ENCODE measurements at regions not wholly inside any gene's neighbourhood (a gene's known extent, or its start where the extent isn't known, plus 50 kb on each side); places are given as distances from the start of the nearest gene placed in this dataset.

DNA sequence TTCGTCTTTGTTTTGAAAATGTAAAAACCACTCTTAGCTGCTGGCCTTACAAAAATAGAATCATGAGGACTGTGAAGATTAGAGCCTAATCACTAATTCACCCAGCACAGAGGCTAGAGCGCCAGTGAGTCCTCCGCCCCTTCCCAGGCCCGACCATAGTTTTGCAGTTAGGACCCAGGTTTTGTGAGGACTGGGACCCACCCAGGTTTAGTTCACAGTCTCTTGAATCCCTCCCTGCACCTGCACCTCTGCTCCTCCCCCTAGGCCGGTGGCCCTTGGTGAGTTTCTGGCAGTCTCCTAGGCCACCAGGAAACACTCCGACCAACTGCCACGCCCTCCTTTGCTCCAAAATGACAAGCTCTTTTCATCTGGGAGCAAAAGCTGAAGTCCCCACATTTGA is 136.0 kb upstream of the CCDC54 start:
- H3K4me3 ChIP-seq (ENCODE audit: low read depth in 1 of 2, low read length in 2 of 2), result peak overlapping the region; percentile 63 to 76
- no peaks in the 10 kb centered on the region for H3K36me3 ChIP-seq (ENCODE audit: control insufficient read depth in 2 of 2, insufficient read depth in 2 of 2, low read length in 1 of 2)
- no peaks in the 10 kb centered on the region for H3K27me3 ChIP-seq (ENCODE audit: control insufficient read depth in 1 of 2, insufficient read depth in 2 of 2, low read length in 2 of 2)
- peak overlapping the region; percentile 11 to 13 for H3K27ac ChIP-seq (ENCODE audit: low read depth in 2 of 2, low read length in 1 of 2)
- WGBS, 2 donors, result 7 to 11% methylated on average over 7 of the region's 7 CpGs
- H3K4me1 ChIP-seq (ENCODE audit: control insufficient read depth in 2 of 2, insufficient read depth in 2 of 2, low read length in 1 of 2), result no peaks in the 10 kb centered on the region
- H3K9me3 ChIP-seq (ENCODE audit: control insufficient read depth in 2 of 2, insufficient read depth in 1 of 2, low read depth in 1 of 2, low read length in 1 of 2), result no peaks in the 10 kb centered on the region

GRCh38 chr3:107242579-107242978 is 134.7 kb upstream of the CCDC54 start:
- 78 to 79% methylated on average over 8 of the region's 8 CpGs for WGBS, 2 donors
- Histone ChIP-seq H3K4me1 (ENCODE audit: control insufficient read depth in 2 of 2, insufficient read depth in 2 of 2, low read length in 1 of 2) (no peaks in the 10 kb centered on the region), H3K9me3 (ENCODE audit: control insufficient read depth in 2 of 2, insufficient read depth in 1 of 2, low read depth in 1 of 2, low read length in 1 of 2) (no peaks in the 10 kb centered on the region), H3K27me3 (ENCODE audit: control insufficient read depth in 1 of 2, insufficient read depth in 2 of 2, low read length in 2 of 2) (no peaks in the 10 kb centered on the region), H3K27ac (ENCODE audit: low read depth in 2 of 2, low read length in 1 of 2) (no peak overlapping the region), H3K36me3 (ENCODE audit: control insufficient read depth in 2 of 2, insufficient read depth in 2 of 2, low read length in 1 of 2) (no peaks in the 10 kb centered on the region), H3K4me3 (ENCODE audit: low read depth in 1 of 2, low read length in 2 of 2) (peak overlapping the region in 1 of 2 donors; percentile 11)

- WGBS, 2 donors, result 98 to 99% methylated on average over 2 of the region's 2 CpGs
These were observed 130.1 kb upstream of the CCDC54 start for GRCh38 chr3:107247116-107247515.

DNA sequence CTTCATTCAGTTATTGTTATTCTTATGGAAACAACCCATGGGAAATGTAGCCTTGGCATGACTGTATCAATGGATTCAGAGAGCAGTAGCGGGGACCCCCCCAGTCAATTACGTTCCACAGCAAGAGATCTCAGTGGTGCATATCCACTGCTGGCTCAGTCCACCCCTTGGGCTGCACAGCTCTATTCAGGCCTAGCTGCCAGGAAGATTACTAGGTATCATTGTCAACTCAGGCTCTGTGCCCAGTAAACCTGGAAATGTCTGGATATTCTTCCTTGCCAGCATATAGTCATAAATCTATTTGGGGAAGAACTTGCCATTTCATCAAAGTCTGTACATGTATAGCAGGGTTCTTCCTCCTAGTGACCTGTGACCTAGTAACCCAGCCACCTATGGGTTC is 128.1 kb upstream of the CCDC54 start:
- 67 to 76% methylated on average over 2 of the region's 2 CpGs for WGBS, 2 donors
- Histone ChIP-seq H3K36me3 (ENCODE audit: control insufficient read depth in 2 of 2, insufficient read depth in 2 of 2, low read length in 1 of 2) (peaks cover 0 to 2% of the 10 kb centered on the region in 2 donors), H3K4me3 (ENCODE audit: low read depth in 1 of 2, low read length in 2 of 2) (no peak overlapping the region), H3K9me3 (ENCODE audit: control insufficient read depth in 2 of 2, insufficient read depth in 1 of 2, low read depth in 1 of 2, low read length in 1 of 2) (no peaks in the 10 kb centered on the region), H3K27ac (ENCODE audit: low read depth in 2 of 2, low read length in 1 of 2) (no peak overlapping the region), H3K4me1 (ENCODE audit: control insufficient read depth in 2 of 2, insufficient read depth in 2 of 2, low read length in 1 of 2) (no peaks in the 10 kb centered on the region), H3K27me3 (ENCODE audit: control insufficient read depth in 1 of 2, insufficient read depth in 2 of 2, low read length in 2 of 2) (no peaks in the 10 kb centered on the region)

More at GRCh38 chr3:107247116-107247515, 130.1 kb upstream of the CCDC54 start:
- Histone ChIP-seq H3K36me3 (ENCODE audit: control insufficient read depth in 2 of 2, insufficient read depth in 2 of 2, low read length in 1 of 2) (peaks cover 0 to 2% of the 10 kb centered on the region in 2 donors), H3K27ac (ENCODE audit: low read depth in 2 of 2, low read length in 1 of 2) (no peak overlapping the region), H3K9me3 (ENCODE audit: control insufficient read depth in 2 of 2, insufficient read depth in 1 of 2, low read depth in 1 of 2, low read length in 1 of 2) (no peaks in the 10 kb centered on the region), H3K4me1 (ENCODE audit: control insufficient read depth in 2 of 2, insufficient read depth in 2 of 2, low read length in 1 of 2) (no peaks in the 10 kb centered on the region), H3K27me3 (ENCODE audit: control insufficient read depth in 1 of 2, insufficient read depth in 2 of 2, low read length in 2 of 2) (no peaks in the 10 kb centered on the region), H3K4me3 (ENCODE audit: low read depth in 1 of 2, low read length in 2 of 2) (no peak overlapping the region)

DNA sequence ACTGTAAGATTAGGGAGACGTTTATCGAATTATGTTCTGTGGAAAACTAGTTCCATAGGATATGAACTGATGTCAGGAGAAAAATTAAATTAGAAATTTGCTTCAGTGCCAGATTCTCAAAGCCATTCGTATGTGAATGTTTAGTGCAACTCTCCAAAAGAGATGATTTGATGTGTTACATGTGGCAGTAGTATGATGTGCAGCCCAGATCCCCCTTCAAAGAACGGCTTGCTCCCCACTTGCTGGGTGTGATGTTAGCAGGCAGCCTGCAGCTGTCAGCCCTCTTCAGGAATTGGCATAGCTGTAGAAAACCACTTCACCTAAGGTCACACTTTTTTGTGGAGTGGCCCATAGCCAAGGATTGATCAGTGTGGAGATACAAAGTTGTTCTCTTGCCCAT is 127.0 kb upstream of the CCDC54 start:
- H3K36me3 ChIP-seq (ENCODE audit: control insufficient read depth in 2 of 2, insufficient read depth in 2 of 2, low read length in 1 of 2), result peaks cover 0 to 2% of the 10 kb centered on the region in 2 donors
- no peak overlapping the region for H3K4me3 ChIP-seq (ENCODE audit: low read depth in 1 of 2, low read length in 2 of 2)
- H3K27ac ChIP-seq (ENCODE audit: low read depth in 2 of 2, low read length in 1 of 2), result no peak overlapping the region
- no peaks in the 10 kb centered on the region for H3K27me3 ChIP-seq (ENCODE audit: control insufficient read depth in 1 of 2, insufficient read depth in 2 of 2, low read length in 2 of 2)
- no peaks in the 10 kb centered on the region for H3K4me1 ChIP-seq (ENCODE audit: control insufficient read depth in 2 of 2, insufficient read depth in 2 of 2, low read length in 1 of 2)
- WGBS, 2 donors, result 82 to 85% methylated on average over 4 of the region's 4 CpGs
- no peaks in the 10 kb centered on the region for H3K9me3 ChIP-seq (ENCODE audit: control insufficient read depth in 2 of 2, insufficient read depth in 1 of 2, low read depth in 1 of 2, low read length in 1 of 2)

- Histone ChIP-seq H3K4me3 (ENCODE audit: low read depth in 1 of 2, low read length in 2 of 2) (no peak overlapping the region), H3K27ac (ENCODE audit: low read depth in 2 of 2, low read length in 1 of 2) (no peak overlapping the region), H3K4me1 (ENCODE audit: control insufficient read depth in 2 of 2, insufficient read depth in 2 of 2, low read length in 1 of 2) (no peaks in the 10 kb centered on the region), H3K27me3 (ENCODE audit: control insufficient read depth in 1 of 2, insufficient read depth in 2 of 2, low read length in 2 of 2) (no peaks in the 10 kb centered on the region), H3K36me3 (ENCODE audit: control insufficient read depth in 2 of 2, insufficient read depth in 2 of 2, low read length in 1 of 2) (peaks cover 0 to 2% of the 10 kb centered on the region in 2 donors), H3K9me3 (ENCODE audit: control insufficient read depth in 2 of 2, insufficient read depth in 1 of 2, low read depth in 1 of 2, low read length in 1 of 2) (no peaks in the 10 kb centered on the region)
- WGBS, 2 donors, result 94 to 96% methylated on average over 5 of the region's 5 CpGs
These were observed 125.4 kb upstream of the CCDC54 start for GRCh38 chr3:107251819-107252218.

- H3K36me3 ChIP-seq (ENCODE audit: control insufficient read depth in 2 of 2, insufficient read depth in 2 of 2, low read length in 1 of 2), result no peaks in the 10 kb centered on the region
- 0% methylated on average over 1 of the region's 1 CpG for WGBS, 2 donors
- H3K27ac ChIP-seq (ENCODE audit: low read depth in 2 of 2, low read length in 1 of 2), result no peak overlapping the region
- no peaks in the 10 kb centered on the region for H3K4me1 ChIP-seq (ENCODE audit: control insufficient read depth in 2 of 2, insufficient read depth in 2 of 2, low read length in 1 of 2)
- H3K4me3 ChIP-seq (ENCODE audit: low read depth in 1 of 2, low read length in 2 of 2), result no peak overlapping the region
- no peaks in the 10 kb centered on the region for H3K9me3 ChIP-seq (ENCODE audit: control insufficient read depth in 2 of 2, insufficient read depth in 1 of 2, low read depth in 1 of 2, low read length in 1 of 2)
- no peaks in the 10 kb centered on the region for H3K27me3 ChIP-seq (ENCODE audit: control insufficient read depth in 1 of 2, insufficient read depth in 2 of 2, low read length in 2 of 2)
These were observed 120.3 kb upstream of the CCDC54 start for GRCh38 chr3:107256963-107257362.

- H3K27ac ChIP-seq (ENCODE audit: low read depth in 2 of 2, low read length in 1 of 2), result no peak overlapping the region
- WGBS, 2 donors, result 91 to 98% methylated on average over 1 of the region's 1 CpG
- no peaks in the 10 kb centered on the region for H3K27me3 ChIP-seq (ENCODE audit: control insufficient read depth in 1 of 2, insufficient read depth in 2 of 2, low read length in 2 of 2)
- H3K9me3 ChIP-seq (ENCODE audit: control insufficient read depth in 2 of 2, insufficient read depth in 1 of 2, low read depth in 1 of 2, low read length in 1 of 2), result no peaks in the 10 kb centered on the region
- H3K36me3 ChIP-seq (ENCODE audit: control insufficient read depth in 2 of 2, insufficient read depth in 2 of 2, low read length in 1 of 2), result no peaks in the 10 kb centered on the region
- no peak overlapping the region for H3K4me3 ChIP-seq (ENCODE audit: low read depth in 1 of 2, low read length in 2 of 2)
- H3K4me1 ChIP-seq (ENCODE audit: control insufficient read depth in 2 of 2, insufficient read depth in 2 of 2, low read length in 1 of 2), result no peaks in the 10 kb centered on the region
These were observed 118.9 kb upstream of the CCDC54 start for GRCh38 chr3:107258300-107258699.

GRCh38 chr3:107260207-107260606 is 117.0 kb upstream of the CCDC54 start:
- Histone ChIP-seq H3K4me1 (ENCODE audit: control insufficient read depth in 2 of 2, insufficient read depth in 2 of 2, low read length in 1 of 2) (no peaks in the 10 kb centered on the region), H3K36me3 (ENCODE audit: control insufficient read depth in 2 of 2, insufficient read depth in 2 of 2, low read length in 1 of 2) (no peaks in the 10 kb centered on the region), H3K9me3 (ENCODE audit: control insufficient read depth in 2 of 2, insufficient read depth in 1 of 2, low read depth in 1 of 2, low read length in 1 of 2) (no peaks in the 10 kb centered on the region), H3K27ac (ENCODE audit: low read depth in 2 of 2, low read length in 1 of 2) (no peak overlapping the region), H3K27me3 (ENCODE audit: control insufficient read depth in 1 of 2, insufficient read depth in 2 of 2, low read length in 2 of 2) (no peaks in the 10 kb centered on the region), H3K4me3 (ENCODE audit: low read depth in 1 of 2, low read length in 2 of 2) (no peak overlapping the region)
- WGBS, 2 donors, result 78 to 86% methylated on average over 1 of the region's 1 CpG

- Histone ChIP-seq H3K9me3 (ENCODE audit: control insufficient read depth in 2 of 2, insufficient read depth in 1 of 2, low read depth in 1 of 2, low read length in 1 of 2) (no peaks in the 10 kb centered on the region), H3K27ac (ENCODE audit: low read depth in 2 of 2, low read length in 1 of 2) (no peak overlapping the region), H3K36me3 (ENCODE audit: control insufficient read depth in 2 of 2, insufficient read depth in 2 of 2, low read length in 1 of 2) (no peaks in the 10 kb centered on the region), H3K4me3 (ENCODE audit: low read depth in 1 of 2, low read length in 2 of 2) (no peak overlapping the region), H3K4me1 (ENCODE audit: control insufficient read depth in 2 of 2, insufficient read depth in 2 of 2, low read length in 1 of 2) (no peaks in the 10 kb centered on the region), H3K27me3 (ENCODE audit: control insufficient read depth in 1 of 2, insufficient read depth in 2 of 2, low read length in 2 of 2) (no peaks in the 10 kb centered on the region)
- 53 to 58% methylated on average over 9 of the region's 9 CpGs for WGBS, 2 donors
These were observed 113.8 kb upstream of the CCDC54 start for GRCh38 chr3:107263269-107264021.
